Upper lobe of right lung (tissue), 1 donor: ENCODE measurements at regions not wholly inside any gene's neighbourhood (a gene's known extent, or its start where the extent isn't known, plus 50 kb on each side); places are given as distances from the start of the nearest gene placed in this dataset.
A peak's percentile ranks its signal among the peaks of the same experiment; 100 is the strongest.
"Not testable (repeated sequence)": the region's sequence is repeated elsewhere in the genome, so short reads cannot be mapped to it uniquely, and the experiment has no call there.

Experiments used
- ATAC-seq: fragments of 200-7000 bp; cut with Tn5 transposase; one replicate; pipeline ENCODE4 v1.9.1; 2020; ENCODE audit warnings: mild to moderate bottlenecking, moderate library complexity
- DNase-seq: peaks from one replicate; pipeline ENCODE4 v3.0.0-alpha.2; 2020
- H3K27ac ChIP-seq: fragments of 200-600 bp; one replicate; pipeline ENCODE4 v1.8.0; 2022
- H3K27me3 ChIP-seq: fragments of 200-600 bp; one replicate; pipeline ENCODE4 v1.8.0; 2022; ENCODE audit warnings: mild to moderate bottlenecking
- H3K36me3 ChIP-seq: fragments of 200-600 bp; one replicate; pipeline ENCODE4 v1.8.0; 2022
- H3K4me1 ChIP-seq: fragments of 200-600 bp; one replicate; pipeline ENCODE4 v1.8.0; 2022
- H3K4me3 ChIP-seq: fragments of 200-600 bp; one replicate; pipeline ENCODE4 v1.8.0; 2022; ENCODE audit warnings: mild to moderate bottlenecking
- H3K9me3 ChIP-seq: fragments of 200-600 bp; one replicate; pipeline ENCODE4 v1.8.0; 2022
- intact Hi-C: fragments of 100-400 bp; cut with DNase I; formaldehyde crosslinking; loops from one replicate; pipeline ENCODE4 v1.11.0; 2022
- TF ChIP-seq, protein P1 (sequence below): fragments of 200-600 bp; IDR thresholded peaks from one replicate; pipeline ENCODE4 v1.8.0; 2022; ENCODE audit warnings: antibody characterized with exemption
- donor health status: DM: no; HTN: yes; CAD: no; lungs with severe emphysema.

DNA sequence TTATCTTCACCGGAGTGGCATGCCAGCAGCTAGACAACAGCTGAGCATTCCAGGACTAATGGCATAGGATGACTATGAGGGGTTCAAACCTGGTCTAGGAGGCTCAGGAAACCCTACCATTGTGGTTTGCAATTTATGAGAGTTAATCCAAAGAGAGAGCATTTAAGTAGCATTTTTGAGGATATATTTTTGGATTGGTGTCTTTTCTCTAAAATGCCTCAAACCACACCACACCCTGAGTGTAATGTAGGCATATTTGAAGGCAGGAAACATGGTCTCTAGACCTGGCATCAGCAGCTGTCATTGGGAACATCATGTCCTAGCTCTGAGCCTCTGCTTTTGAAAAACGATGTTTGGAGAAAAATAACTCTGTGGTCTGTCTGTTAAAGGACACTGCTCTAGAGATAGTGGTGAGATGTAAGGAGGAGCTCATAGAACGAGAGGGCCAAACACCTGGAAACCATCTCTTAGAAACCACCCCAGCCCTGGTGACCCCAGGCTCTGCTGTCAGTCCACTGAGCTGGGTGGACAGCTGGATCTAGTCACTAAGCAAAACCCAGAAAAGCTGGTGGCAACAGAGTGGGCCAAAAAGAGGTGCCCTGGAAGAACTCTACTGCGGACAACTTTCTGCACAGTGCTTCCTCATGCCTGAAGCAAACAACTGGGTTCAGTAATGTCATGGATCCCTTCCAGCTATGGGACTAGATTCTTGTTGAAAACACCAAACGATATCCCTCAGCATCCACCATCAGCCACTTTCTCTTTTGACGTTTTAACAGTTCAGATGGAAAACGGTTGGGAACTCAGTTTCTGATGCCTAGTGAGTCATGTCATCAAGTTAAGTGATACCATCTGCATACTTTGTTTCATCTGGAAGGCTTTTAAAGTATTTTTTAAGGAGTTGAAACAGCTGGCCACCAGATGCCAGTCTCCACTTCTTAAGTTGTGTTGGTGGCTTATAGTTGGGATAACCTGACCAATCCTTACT is 100.2 kb upstream of the C1QTNF7 start:
- Histone ChIP-seq H3K9me3 (no peaks in the 10 kb centered on the region), H3K36me3 (no peaks in the 10 kb centered on the region), H3K27ac (peak overlapping the region; percentile 53), H3K27me3 (no peaks in the 10 kb centered on the region), H3K4me1 (no peaks in the 10 kb centered on the region), H3K4me3 (no peak overlapping the region)
- intact Hi-C loops: no loop called here
- ATAC-seq (peak; percentile 56), DNase-seq (no peak)
- TF ChIP-seq, protein P1, sequence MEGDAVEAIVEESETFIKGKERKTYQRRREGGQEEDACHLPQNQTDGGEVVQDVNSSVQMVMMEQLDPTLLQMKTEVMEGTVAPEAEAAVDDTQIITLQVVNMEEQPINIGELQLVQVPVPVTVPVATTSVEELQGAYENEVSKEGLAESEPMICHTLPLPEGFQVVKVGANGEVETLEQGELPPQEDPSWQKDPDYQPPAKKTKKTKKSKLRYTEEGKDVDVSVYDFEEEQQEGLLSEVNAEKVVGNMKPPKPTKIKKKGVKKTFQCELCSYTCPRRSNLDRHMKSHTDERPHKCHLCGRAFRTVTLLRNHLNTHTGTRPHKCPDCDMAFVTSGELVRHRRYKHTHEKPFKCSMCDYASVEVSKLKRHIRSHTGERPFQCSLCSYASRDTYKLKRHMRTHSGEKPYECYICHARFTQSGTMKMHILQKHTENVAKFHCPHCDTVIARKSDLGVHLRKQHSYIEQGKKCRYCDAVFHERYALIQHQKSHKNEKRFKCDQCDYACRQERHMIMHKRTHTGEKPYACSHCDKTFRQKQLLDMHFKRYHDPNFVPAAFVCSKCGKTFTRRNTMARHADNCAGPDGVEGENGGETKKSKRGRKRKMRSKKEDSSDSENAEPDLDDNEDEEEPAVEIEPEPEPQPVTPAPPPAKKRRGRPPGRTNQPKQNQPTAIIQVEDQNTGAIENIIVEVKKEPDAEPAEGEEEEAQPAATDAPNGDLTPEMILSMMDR: no peak

DNA sequence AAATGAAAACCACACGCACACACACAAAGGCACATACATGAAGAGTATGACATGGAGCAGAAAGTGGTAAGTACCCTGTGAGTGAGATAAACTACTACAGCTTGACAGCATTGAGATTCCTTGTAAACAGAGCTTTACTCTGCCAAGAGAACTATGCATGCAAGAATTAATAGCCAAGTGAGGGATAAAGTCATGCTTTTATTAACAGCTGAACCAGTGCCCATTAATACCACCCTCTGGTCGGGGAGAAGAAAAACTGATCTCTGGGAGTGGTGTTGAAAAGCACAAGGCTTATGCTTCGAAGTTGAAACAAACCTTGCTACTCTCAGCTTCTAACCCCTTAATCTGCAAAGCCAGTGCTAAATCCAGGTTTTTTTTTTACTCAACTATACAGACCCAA is 95.9 kb upstream of the C1QTNF7 start:
- intact Hi-C loops: no loop called here
- DNase-seq (no peak), ATAC-seq (no peak)
- no peak overlapping the region for H3K4me3 ChIP-seq
- H3K27me3 ChIP-seq: no peaks in the 10 kb centered on the region
- no peaks in the 10 kb centered on the region for H3K4me1 ChIP-seq
- no peaks in the 10 kb centered on the region for H3K36me3 ChIP-seq
- TF ChIP-seq, protein P1: no peak
- no peak overlapping the region for H3K27ac ChIP-seq
- no peaks in the 10 kb centered on the region for H3K9me3 ChIP-seq

DNA sequence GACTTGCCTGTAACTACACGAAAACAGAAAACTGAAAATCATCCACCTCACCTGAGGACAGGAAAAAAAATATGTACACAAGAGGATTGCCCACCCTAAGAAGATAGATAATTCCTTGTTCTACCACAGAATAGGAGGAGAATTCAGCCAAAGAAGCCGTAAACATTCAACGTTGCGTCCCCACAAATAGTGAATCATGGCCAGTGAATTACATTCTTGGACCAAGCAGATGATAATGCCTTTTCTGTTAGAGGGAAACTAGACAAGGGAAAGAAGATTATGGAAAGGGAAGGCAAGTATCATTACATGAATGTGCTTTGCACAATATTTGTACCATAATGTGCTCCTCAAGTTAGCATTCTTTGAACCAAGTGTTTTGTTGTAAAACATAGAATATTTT is 95.5 kb upstream of the C1QTNF7 start:
- Histone ChIP-seq H3K4me3 (no peak overlapping the region), H3K9me3 (no peaks in the 10 kb centered on the region), H3K4me1 (no peaks in the 10 kb centered on the region), H3K36me3 (no peaks in the 10 kb centered on the region), H3K27ac (no peak overlapping the region), H3K27me3 (no peaks in the 10 kb centered on the region)
- ATAC-seq (no peak), DNase-seq (no peak)
- intact Hi-C loops: no loop called here
- TF ChIP-seq, protein P1: no peak

DNA sequence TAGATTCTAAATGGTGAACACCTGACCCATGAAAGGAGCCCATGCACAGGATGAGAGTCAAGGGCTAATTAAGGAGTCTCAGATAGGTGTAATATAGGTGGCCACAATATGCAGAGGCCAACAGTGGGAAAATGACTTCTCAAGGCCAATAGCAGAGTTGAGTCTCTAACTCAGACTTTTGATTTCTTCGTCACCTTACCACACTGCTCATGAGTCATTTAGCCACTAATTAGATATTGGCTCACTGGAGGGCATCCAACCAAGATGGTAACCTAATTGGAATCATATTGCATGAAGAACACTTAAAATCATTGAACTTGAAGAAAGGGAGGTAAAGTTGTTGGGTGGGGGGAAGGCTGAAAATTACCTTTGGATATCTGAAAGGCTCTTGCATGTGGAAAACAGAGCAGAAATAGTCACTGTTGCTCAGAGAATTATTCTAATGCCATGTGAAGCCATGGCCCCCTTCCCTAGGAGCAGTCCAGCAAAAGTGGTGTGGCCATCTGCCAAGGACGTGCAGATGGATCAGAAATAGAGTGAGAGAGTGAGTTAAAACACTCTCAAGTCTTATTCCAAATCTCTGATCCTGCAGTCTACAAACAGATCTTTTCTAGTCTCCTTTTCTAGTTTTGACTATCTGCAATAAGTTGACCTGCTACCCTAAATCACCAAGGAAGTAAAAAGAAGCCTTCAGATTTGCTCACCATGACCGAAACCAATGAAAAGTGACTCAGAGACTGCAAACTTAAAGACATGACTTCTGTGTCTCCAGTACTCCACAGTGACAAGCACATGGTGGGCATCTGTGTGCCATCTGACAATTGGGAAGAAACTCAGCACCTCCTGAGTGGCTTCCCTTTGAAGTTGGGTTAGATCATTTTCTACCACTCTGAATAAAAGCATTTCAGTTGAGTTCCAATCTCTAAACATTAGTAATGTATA is 93.9 kb upstream of the C1QTNF7 start:
- TF ChIP-seq, protein P1: no peak
- DNase-seq: no peak
- H3K27ac ChIP-seq: no peak overlapping the region
- H3K4me3 ChIP-seq: no peak overlapping the region
- no peaks in the 10 kb centered on the region for H3K9me3 ChIP-seq
- ATAC-seq: no peak
- intact Hi-C loops: no loop called here
- no peaks in the 10 kb centered on the region for H3K4me1 ChIP-seq
- no peaks in the 10 kb centered on the region for H3K36me3 ChIP-seq
- no peaks in the 10 kb centered on the region for H3K27me3 ChIP-seq

DNA sequence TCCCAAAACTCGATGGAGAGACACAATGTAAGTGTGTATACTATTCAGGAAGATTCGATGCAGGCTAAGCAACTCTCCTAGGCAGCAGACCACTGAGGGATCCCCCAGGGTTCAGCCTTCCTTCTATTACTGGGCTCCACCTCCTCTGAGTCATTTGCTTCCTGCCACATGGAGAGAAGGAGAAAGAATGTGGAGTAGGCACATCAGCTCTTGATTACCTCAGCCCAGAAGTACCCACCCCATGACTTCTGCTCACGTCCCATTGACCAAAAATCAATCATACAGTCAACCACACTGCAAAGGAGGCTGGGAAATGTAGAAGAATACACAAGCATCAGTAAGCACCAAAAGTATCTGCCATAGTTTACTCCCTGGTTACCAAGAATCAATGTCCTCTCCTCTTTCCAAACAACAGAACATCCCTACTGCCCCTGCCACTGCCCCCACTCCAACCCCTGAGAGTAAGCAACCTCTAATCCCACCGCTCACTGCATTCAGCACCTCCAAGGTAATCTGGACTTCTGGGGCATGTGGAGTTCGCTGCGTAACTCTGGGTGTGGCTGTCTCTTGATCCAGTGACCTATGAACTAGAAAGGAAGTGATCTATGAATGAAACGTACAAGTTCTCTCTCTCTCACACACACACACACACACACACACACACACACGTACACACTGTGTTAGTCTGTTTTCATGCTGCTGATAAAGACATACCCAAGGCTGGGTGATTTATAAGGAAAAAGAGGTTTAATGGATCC is 91.2 kb upstream of the C1QTNF7 start:
- Histone ChIP-seq H3K36me3 (no peaks in the 10 kb centered on the region), H3K9me3 (no peaks in the 10 kb centered on the region), H3K4me3 (no peak overlapping the region), H3K4me1 (no peaks in the 10 kb centered on the region), H3K27ac (no peak overlapping the region), H3K27me3 (no peaks in the 10 kb centered on the region)
- TF ChIP-seq, protein P1: no peak
- ATAC-seq (no peak), DNase-seq (no peak)
- intact Hi-C loops: no loop called here

DNA sequence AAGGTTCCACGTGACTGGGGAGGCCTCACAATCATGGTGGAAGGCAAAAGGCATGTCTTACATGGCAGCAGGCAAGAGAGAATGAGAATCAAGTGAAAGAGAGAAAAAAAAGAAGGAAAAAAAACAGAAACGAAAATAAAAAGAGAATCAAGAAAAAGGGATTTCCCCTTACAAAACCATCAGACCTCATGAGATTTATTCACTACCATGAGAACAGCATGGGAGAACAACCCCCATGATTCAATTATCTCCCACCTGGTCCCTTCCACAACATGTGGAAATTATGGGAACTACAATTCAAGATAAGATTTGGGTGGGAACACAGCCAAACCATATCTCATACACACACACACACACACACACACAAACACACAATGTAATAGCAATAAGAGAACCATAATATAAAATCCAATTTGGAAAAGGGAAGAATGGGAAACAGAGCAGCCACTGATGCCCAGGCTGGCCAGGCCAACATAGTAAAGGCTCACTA is 90.6 kb upstream of the C1QTNF7 start:
- ATAC-seq, H3K4me1 ChIP-seq, H3K36me3 ChIP-seq, H3K27me3 ChIP-seq, DNase-seq, intact Hi-C loops, H3K4me3 ChIP-seq, H3K27ac ChIP-seq, H3K9me3 ChIP-seq: not testable (repeated sequence)
